ENCODE measurements at regions not wholly inside any gene's neighbourhood (a gene's known extent, or its start where the extent isn't known, plus 50 kb on each side); places are given as distances from the start of the nearest gene placed in this dataset.
A peak's percentile ranks its signal among the peaks of the same experiment; 100 is the strongest.

DNA sequence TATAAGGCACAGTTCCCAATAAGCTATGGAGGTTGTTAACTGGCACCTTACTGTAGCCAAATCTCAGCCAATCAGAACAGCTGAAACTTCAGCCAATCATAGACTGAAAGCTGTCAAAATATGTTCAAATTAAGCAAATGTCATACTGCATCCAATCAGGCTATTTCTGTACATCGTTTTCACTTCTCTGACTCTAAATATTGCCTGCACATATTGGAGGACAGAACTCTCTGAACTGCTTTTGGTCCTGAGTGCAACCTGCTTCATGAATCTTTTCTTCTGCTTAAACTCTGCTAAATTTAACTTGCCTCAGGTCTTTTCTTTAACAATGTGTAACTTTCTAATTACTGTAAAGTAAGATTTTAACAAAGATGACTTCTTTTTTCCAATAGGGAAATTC, 1198.9 kb upstream of the PCDH7 start:
- no peak overlapping the region for H3K4me3 ChIP-seq (ENCODE audit: low read depth, low read length)
- DNase-seq (ENCODE audit: low read depth in 4 of 6, low spot score in 6 of 6), result peak in 1 of 6 donors; percentile 11

DNA sequence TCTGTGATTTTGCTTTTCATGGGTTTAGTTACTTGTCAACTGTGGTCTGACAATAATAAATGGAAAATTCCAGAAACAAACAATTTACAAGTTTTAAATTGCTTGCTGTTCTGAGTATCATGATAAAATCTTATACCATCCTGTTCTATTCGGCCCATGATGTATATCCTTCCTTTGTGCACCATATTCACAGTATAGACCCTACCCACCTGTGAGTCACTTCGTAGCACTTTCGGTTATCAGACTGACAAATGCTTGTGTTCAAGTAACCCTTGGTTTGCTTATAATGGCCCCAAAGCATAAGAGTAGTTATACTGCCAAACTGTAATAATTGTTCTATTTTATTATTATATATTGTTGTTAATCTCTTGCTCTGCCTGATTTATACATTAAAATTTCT, 1183.4 kb upstream of the PCDH7 start:
- no peak for DNase-seq (ENCODE audit: low read depth in 4 of 6, low spot score in 6 of 6)
- no peaks in the 10 kb centered on the region for H3K36me3 ChIP-seq (ENCODE audit: control insufficient read depth, insufficient read depth, low read length)
- H3K27me3 ChIP-seq (ENCODE audit: control insufficient read depth, insufficient read depth, low read length), result no peaks in the 10 kb centered on the region
- no peak overlapping the region for H3K4me3 ChIP-seq (ENCODE audit: low read depth, low read length)
- WGBS (ENCODE audit: insufficient coverage), result no CpG with 5 or more reads among the region's 3 CpGs
- H3K4me1 ChIP-seq (ENCODE audit: control insufficient read depth, insufficient read depth, low read length), result no peaks in the 10 kb centered on the region
- no peaks in the 10 kb centered on the region for H3K9me3 ChIP-seq (ENCODE audit: control insufficient read depth, insufficient read depth, low read length)
- no peak overlapping the region for H3K27ac ChIP-seq (ENCODE audit: low read depth, low read length)

More for the DNA sequence above, 1198.9 kb upstream of the PCDH7 start:
- H3K9me3 ChIP-seq (ENCODE audit: control insufficient read depth, insufficient read depth, low read length), result no peaks in the 10 kb centered on the region
- H3K27ac ChIP-seq (ENCODE audit: low read depth, low read length), result no peak overlapping the region
- no CpG with 5 or more reads among the region's 1 CpG for WGBS (ENCODE audit: insufficient coverage)
- no peaks in the 10 kb centered on the region for H3K36me3 ChIP-seq (ENCODE audit: control insufficient read depth, insufficient read depth, low read length)
- H3K27me3 ChIP-seq (ENCODE audit: control insufficient read depth, insufficient read depth, low read length), result no peaks in the 10 kb centered on the region
- no peaks in the 10 kb centered on the region for H3K4me1 ChIP-seq (ENCODE audit: control insufficient read depth, insufficient read depth, low read length)

DNA sequence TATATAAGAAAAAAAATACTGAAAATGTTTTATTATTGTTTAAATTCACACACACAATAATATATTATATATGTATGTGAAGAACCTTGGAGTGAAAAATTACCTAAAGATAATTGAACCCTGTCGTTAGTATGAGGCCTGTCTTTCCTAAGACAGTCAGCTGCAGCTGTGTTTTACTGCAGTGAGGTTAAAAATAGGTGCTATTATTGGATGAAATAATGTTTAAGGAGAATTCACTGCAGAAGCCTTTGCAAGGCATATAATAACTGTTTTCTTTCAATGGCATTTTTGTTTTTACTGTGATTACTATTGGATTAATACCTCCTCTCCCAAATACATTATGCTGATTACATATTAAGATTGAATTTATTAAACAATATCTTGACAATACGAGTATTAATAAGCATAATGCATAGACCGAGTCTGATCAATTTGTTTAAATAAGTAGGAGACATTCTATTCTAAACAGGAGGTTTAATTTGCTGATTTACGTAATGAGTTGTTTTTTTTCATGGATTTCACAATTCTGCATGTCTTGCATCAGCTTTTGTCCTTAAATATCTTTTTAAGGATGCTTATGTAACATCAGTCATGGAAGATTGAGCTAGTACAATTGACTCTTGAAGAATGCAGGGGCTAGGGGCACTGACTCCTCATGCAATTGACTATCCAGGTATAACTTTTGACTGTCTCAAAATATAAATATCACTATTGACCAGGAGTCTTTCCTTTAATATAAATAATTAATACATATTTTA, 1181.1 kb upstream of the PCDH7 start:
- H3K27ac ChIP-seq (ENCODE audit: low read depth, low read length), result no peak overlapping the region
- H3K4me1 ChIP-seq (ENCODE audit: control insufficient read depth, insufficient read depth, low read length), result no peaks in the 10 kb centered on the region
- H3K9me3 ChIP-seq (ENCODE audit: control insufficient read depth, insufficient read depth, low read length), result peaks cover 1% of the 10 kb centered on the region
- H3K27me3 ChIP-seq (ENCODE audit: control insufficient read depth, insufficient read depth, low read length), result no peaks in the 10 kb centered on the region
- H3K36me3 ChIP-seq (ENCODE audit: control insufficient read depth, insufficient read depth, low read length), result no peaks in the 10 kb centered on the region
- no peak overlapping the region for H3K4me3 ChIP-seq (ENCODE audit: low read depth, low read length)
- no CpG with 5 or more reads among the region's 4 CpGs for WGBS (ENCODE audit: insufficient coverage)
- peak in 1 of 6 donors; percentile 10 for DNase-seq (ENCODE audit: low read depth in 4 of 6, low spot score in 6 of 6)

DNA sequence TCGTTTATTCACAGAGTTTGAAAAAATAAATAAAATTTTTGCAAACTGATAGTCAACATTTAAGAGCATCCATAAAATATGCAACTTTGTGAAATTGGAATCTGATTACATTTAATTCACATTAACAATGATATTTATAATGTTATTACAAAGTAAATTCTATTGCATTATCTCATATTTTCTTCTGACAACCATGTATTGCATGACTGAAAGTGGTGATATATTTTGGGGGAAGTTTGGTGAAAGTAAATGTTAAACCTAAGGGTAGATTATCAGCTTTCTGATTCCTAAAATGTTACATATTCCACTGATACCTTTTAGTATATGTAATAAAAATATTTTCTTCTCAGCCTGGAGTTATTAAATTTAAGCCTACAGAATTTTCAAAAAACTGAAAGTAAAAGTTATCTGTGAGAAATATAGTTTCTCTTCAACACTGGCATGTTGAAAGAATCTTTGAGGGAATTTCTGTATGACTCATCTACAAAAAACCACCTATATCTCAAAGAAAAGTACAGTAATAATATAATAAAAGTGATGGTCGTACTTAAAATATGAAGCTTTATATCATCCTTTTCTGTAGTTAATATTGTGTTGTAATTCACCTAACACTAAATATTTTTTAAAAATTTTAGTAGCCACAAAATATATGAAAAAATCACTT, 1179.6 kb upstream of the PCDH7 start:
- Histone ChIP-seq H3K27ac (ENCODE audit: low read depth, low read length) (no peak overlapping the region), H3K4me3 (ENCODE audit: low read depth, low read length) (no peak overlapping the region), H3K36me3 (ENCODE audit: control insufficient read depth, insufficient read depth, low read length) (no peaks in the 10 kb centered on the region), H3K27me3 (ENCODE audit: control insufficient read depth, insufficient read depth, low read length) (no peaks in the 10 kb centered on the region), H3K9me3 (ENCODE audit: control insufficient read depth, insufficient read depth, low read length) (peaks cover 1% of the 10 kb centered on the region), H3K4me1 (ENCODE audit: control insufficient read depth, insufficient read depth, low read length) (no peaks in the 10 kb centered on the region)
- no peak for DNase-seq (ENCODE audit: low read depth in 4 of 6, low spot score in 6 of 6)
- WGBS (ENCODE audit: insufficient coverage), result no CpG with 5 or more reads among the region's 2 CpGs

DNA sequence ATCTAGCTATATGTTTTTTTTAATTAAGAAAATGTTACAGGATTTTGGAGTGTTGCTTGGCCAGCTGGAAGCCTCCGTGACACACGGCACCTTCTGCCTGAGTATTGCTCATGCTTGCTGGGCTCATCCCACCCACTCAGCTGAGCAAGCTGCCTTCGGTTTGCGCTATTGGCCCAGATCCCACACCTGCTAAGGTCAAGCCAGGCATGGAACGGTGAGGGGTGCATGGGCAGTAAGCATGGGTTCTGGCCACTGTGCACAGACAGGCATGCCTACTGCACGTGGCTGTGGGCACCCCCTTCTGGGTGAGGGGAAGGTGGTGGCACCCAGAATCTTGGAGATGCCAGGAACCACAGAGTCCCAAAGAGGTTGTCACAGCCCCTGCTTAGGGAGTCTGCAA, 1178.4 kb upstream of the PCDH7 start:
- DNase-seq (ENCODE audit: low read depth in 4 of 6, low spot score in 6 of 6), result no peak
- H3K4me3 ChIP-seq (ENCODE audit: low read depth, low read length), result no peak overlapping the region
- 93% methylated on average over 6 of the region's 6 CpGs for whole genome bisulfite sequencing (ENCODE audit: insufficient coverage)
- H3K27me3 ChIP-seq (ENCODE audit: control insufficient read depth, insufficient read depth, low read length), result no peaks in the 10 kb centered on the region
- H3K27ac ChIP-seq (ENCODE audit: low read depth, low read length), result no peak overlapping the region
- no peaks in the 10 kb centered on the region for H3K36me3 ChIP-seq (ENCODE audit: control insufficient read depth, insufficient read depth, low read length)
- no peaks in the 10 kb centered on the region for H3K4me1 ChIP-seq (ENCODE audit: control insufficient read depth, insufficient read depth, low read length)
- H3K9me3 ChIP-seq (ENCODE audit: control insufficient read depth, insufficient read depth, low read length), result peaks cover 1% of the 10 kb centered on the region

DNA sequence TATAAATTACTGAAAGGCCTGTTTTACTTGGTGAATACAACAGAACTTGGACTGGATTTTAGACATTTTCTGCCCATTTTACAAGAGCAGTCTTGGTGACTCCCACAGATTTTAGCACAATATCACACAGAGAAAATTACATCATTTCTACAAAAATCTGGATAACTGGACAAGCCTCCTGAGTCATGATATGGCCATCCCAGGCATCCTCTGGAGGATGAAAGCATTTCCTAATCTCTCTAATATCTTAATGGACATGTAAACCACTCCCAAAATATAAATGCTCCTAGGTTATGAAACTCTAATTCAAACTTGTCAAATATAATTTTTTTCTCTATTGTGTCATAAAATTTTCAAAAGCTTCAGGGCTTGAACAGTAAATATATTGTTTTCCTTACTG, 1170.8 kb upstream of the PCDH7 start:
- DNase-seq (ENCODE audit: low read depth in 4 of 6, low spot score in 6 of 6), result no peak
- Histone ChIP-seq H3K36me3 (ENCODE audit: control insufficient read depth, insufficient read depth, low read length) (no peaks in the 10 kb centered on the region), H3K27ac (ENCODE audit: low read depth, low read length) (no peak overlapping the region), H3K4me3 (ENCODE audit: low read depth, low read length) (no peak overlapping the region), H3K27me3 (ENCODE audit: control insufficient read depth, insufficient read depth, low read length) (no peaks in the 10 kb centered on the region), H3K9me3 (ENCODE audit: control insufficient read depth, insufficient read depth, low read length) (no peaks in the 10 kb centered on the region), H3K4me1 (ENCODE audit: control insufficient read depth, insufficient read depth, low read length) (no peaks in the 10 kb centered on the region)

DNA sequence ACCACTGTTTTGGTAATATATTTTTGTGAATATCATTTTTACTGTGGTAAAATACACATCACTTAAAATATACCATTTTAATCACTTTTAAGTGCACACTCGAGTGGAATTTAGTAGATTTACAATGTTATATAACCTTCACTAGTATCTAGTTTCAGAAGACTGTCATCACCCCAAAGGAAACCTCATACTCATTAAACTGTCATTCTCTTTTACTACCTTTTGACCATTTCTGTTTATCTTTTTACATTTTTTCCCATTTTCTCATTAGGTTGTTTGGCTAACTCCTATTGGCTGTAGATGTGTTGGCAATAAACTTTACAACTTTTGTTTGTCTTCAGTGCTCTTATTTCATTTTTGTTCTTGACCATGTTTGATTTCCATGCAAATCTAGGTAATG, 1168.3 kb upstream of the PCDH7 start:
- no peaks in the 10 kb centered on the region for H3K9me3 ChIP-seq (ENCODE audit: control insufficient read depth, insufficient read depth, low read length)
- DNase-seq (ENCODE audit: low read depth in 4 of 6, low spot score in 6 of 6), result no peak
- no peak overlapping the region for H3K4me3 ChIP-seq (ENCODE audit: low read depth, low read length)
- H3K27ac ChIP-seq (ENCODE audit: low read depth, low read length), result no peak overlapping the region
- H3K27me3 ChIP-seq (ENCODE audit: control insufficient read depth, insufficient read depth, low read length), result no peaks in the 10 kb centered on the region
- no peaks in the 10 kb centered on the region for H3K36me3 ChIP-seq (ENCODE audit: control insufficient read depth, insufficient read depth, low read length)
- no CpG with 5 or more reads among the region's 1 CpG for WGBS (ENCODE audit: insufficient coverage)
- H3K4me1 ChIP-seq (ENCODE audit: control insufficient read depth, insufficient read depth, low read length), result no peaks in the 10 kb centered on the region

DNA sequence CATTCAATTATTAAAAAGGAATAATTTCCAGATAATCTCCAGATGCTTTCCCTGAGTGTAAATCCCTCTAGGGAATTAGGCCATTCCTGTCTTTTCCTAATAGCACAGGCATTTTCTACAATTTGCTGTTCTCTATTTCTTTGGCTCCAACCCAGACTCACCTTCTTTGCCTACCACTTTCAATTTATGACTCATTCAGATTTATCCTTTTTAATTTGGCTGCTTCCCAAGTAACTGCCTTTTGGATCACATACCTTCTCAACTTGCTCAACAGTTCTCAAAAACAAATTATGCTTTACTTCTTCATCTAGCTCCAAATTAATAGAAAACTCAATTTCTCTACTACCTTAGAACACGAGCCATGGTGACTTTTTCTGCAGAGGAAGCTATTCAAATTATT, 1166.3 kb upstream of the PCDH7 start:
- no CpG with 5 or more reads among the region's 1 CpG for WGBS (ENCODE audit: insufficient coverage)
- Histone ChIP-seq H3K27me3 (ENCODE audit: control insufficient read depth, insufficient read depth, low read length) (no peaks in the 10 kb centered on the region), H3K27ac (ENCODE audit: low read depth, low read length) (no peak overlapping the region), H3K9me3 (ENCODE audit: control insufficient read depth, insufficient read depth, low read length) (no peaks in the 10 kb centered on the region), H3K4me1 (ENCODE audit: control insufficient read depth, insufficient read depth, low read length) (no peaks in the 10 kb centered on the region), H3K4me3 (ENCODE audit: low read depth, low read length) (no peak overlapping the region), H3K36me3 (ENCODE audit: control insufficient read depth, insufficient read depth, low read length) (no peaks in the 10 kb centered on the region)
- peak in 1 of 6 donors; percentile 47 for DNase-seq (ENCODE audit: low read depth in 4 of 6, low spot score in 6 of 6)

DNA sequence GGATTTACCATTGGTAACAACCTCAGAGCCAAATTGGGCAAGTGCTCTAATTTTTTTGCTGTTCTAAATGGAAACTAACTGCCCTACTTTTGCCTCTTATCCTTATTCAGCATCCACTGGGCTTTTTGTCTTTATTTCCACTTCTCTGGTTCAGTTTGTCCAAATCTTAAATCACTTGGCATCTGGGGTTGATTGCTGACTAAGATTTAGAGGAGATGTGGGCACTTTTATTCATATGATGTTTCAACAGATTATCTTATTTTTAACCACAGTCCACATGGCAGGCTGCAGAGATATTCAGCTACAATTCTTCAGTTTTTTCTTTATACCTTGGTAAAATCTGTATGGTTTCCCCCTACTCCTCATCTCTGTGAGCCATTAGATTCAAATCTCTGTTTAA, 1161.4 kb upstream of the PCDH7 start:
- Histone ChIP-seq H3K27me3 (ENCODE audit: control insufficient read depth, insufficient read depth, low read length) (no peaks in the 10 kb centered on the region), H3K4me3 (ENCODE audit: low read depth, low read length) (no peak overlapping the region), H3K27ac (ENCODE audit: low read depth, low read length) (no peak overlapping the region), H3K36me3 (ENCODE audit: control insufficient read depth, insufficient read depth, low read length) (no peaks in the 10 kb centered on the region), H3K4me1 (ENCODE audit: control insufficient read depth, insufficient read depth, low read length) (no peaks in the 10 kb centered on the region), H3K9me3 (ENCODE audit: control insufficient read depth, insufficient read depth, low read length) (no peaks in the 10 kb centered on the region)
- no peak for DNase-seq (ENCODE audit: low read depth in 4 of 6, low spot score in 6 of 6)

DNA sequence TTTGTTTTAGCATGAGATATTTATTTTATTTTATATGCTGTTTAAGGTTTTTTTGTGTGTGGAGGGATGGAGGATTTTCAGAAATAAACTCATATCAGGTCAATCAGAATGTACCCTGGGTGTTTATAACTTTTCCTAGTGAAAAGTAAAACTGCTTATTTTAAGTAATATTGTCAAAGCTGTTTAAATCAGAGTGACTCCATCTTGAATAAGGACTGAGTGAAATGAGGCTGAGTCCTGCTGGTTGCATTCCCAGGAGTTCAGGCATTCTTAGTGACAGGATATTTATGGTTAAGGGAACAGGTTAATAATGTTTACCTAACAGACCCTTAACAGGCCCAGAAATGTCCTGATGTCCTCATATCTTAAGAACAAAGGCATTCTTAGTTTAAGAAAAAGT, 1160.9 kb upstream of the PCDH7 start:
- no peaks in the 10 kb centered on the region for H3K9me3 ChIP-seq (ENCODE audit: control insufficient read depth, insufficient read depth, low read length)
- H3K4me3 ChIP-seq (ENCODE audit: low read depth, low read length), result no peak overlapping the region
- H3K27me3 ChIP-seq (ENCODE audit: control insufficient read depth, insufficient read depth, low read length), result no peaks in the 10 kb centered on the region
- no peaks in the 10 kb centered on the region for H3K36me3 ChIP-seq (ENCODE audit: control insufficient read depth, insufficient read depth, low read length)
- no peaks in the 10 kb centered on the region for H3K4me1 ChIP-seq (ENCODE audit: control insufficient read depth, insufficient read depth, low read length)
- DNase-seq (ENCODE audit: low read depth in 4 of 6, low spot score in 6 of 6), result no peak
- no peak overlapping the region for H3K27ac ChIP-seq (ENCODE audit: low read depth, low read length)
